ENCODE measurements at regions not wholly inside any gene's neighbourhood (a gene's known extent, or its start where the extent isn't known, plus 50 kb on each side); places are given as distances from the start of the nearest gene placed in this dataset.
A peak's percentile ranks its signal among the peaks of the same experiment; 100 is the strongest.
"Not testable (repeated sequence)": the region's sequence is repeated elsewhere in the genome, so short reads cannot be mapped to it uniquely, and the experiment has no call there.

- DNase-seq (ENCODE audit: low read depth in 2 of 2), result no peak
These were observed 128.3 kb upstream of the CLINT1 start for GRCh38 chr5:157987259-157987658.

GRCh38 chr5:157986431-157986990 lies 127.6 kb upstream of the CLINT1 start:
- no peak for DNase-seq (ENCODE audit: low read depth in 2 of 2)

GRCh38 chr5:157984611-157985010 lies 125.7 kb upstream of the CLINT1 start:
- no peak for DNase-seq (ENCODE audit: low read depth in 2 of 2)

GRCh38 chr5:157983906-157984551 lies 125.1 kb upstream of the CLINT1 start:
- DNase-seq (ENCODE audit: low read depth in 2 of 2), result no peak

- no peak for DNase-seq (ENCODE audit: low read depth in 2 of 2)
These were observed 119.1 kb upstream of the CLINT1 start for GRCh38 chr5:157978061-157978460.

- DNase-seq (ENCODE audit: low read depth in 2 of 2), result no peak
These were observed 117.5 kb upstream of the CLINT1 start for GRCh38 chr5:157976429-157976828.

GRCh38 chr5:157972579-157972978 lies 113.6 kb upstream of the CLINT1 start:
- no peak for DNase-seq (ENCODE audit: low read depth in 2 of 2)

GRCh38 chr5:157971571-157972216 lies 112.7 kb upstream of the CLINT1 start:
- no peak for DNase-seq (ENCODE audit: low read depth in 2 of 2)

GRCh38 chr5:157968570-157968969 lies 109.6 kb upstream of the CLINT1 start:
- not testable (repeated sequence) for DNase-seq (ENCODE audit: low read depth in 2 of 2)

- DNase-seq (ENCODE audit: low read depth in 2 of 2), result no peak
These were observed 107.0 kb upstream of the CLINT1 start for GRCh38 chr5:157965989-157966388.

- no peak for DNase-seq (ENCODE audit: low read depth in 2 of 2)
These were observed 106.2 kb upstream of the CLINT1 start for GRCh38 chr5:157965040-157965678.

GRCh38 chr5:157963761-157964160 lies 104.8 kb upstream of the CLINT1 start:
- no peak for DNase-seq (ENCODE audit: low read depth in 2 of 2)

GRCh38 chr5:157963244-157963643 lies 104.3 kb upstream of the CLINT1 start:
- DNase-seq (ENCODE audit: low read depth in 2 of 2), result no peak

GRCh38 chr5:157962686-157963085 lies 103.7 kb upstream of the CLINT1 start:
- DNase-seq (ENCODE audit: low read depth in 2 of 2), result not testable (repeated sequence)

GRCh38 chr5:157961896-157962590 lies 103.1 kb upstream of the CLINT1 start:
- no peak for DNase-seq (ENCODE audit: low read depth in 2 of 2)

GRCh38 chr5:157961176-157961575 lies 102.2 kb upstream of the CLINT1 start:
- DNase-seq (ENCODE audit: low read depth in 2 of 2), result no peak

- DNase-seq (ENCODE audit: low read depth in 2 of 2), result peak in 1 of 2 donors; percentile 45
These were observed 100.4 kb upstream of the CLINT1 start for GRCh38 chr5:157959370-157959769.

- DNase-seq (ENCODE audit: low read depth in 2 of 2), result no peak
These were observed 97.4 kb upstream of the CLINT1 start for GRCh38 chr5:157956271-157956885.

GRCh38 chr5:157955541-157956172 lies 96.7 kb upstream of the CLINT1 start:
- no peak for DNase-seq (ENCODE audit: low read depth in 2 of 2)

GRCh38 chr5:157952374-157952685 lies 93.4 kb upstream of the CLINT1 start:
- no peak for DNase-seq (ENCODE audit: low read depth in 2 of 2)

- DNase-seq (ENCODE audit: low read depth in 2 of 2), result no peak
These were observed 92.9 kb upstream of the CLINT1 start for GRCh38 chr5:157951673-157952373.
